ENCODE measurements at regions not wholly inside any gene's neighbourhood (a gene's known extent, or its start where the extent isn't known, plus 50 kb on each side); places are given as distances from the start of the nearest gene placed in this dataset.

DNA sequence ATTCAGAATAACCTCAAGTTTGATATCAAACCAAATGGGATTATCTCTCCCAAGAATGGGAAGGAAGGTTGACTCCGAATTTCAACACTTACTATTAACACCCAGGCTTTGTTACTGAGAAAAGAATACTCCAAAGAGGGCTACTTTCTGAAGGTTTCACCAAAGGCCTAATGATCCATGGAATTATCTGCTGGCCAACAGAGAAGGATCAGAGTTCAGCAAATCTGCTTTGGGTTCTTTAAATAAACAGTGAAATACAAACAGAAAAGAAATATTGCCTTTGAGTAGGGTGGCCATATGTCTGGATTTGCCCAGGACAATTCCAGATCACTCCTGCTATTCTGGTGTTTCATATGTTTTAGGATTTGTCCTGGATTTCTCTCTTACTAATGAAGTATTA, 564.5 kb upstream of the PSMD7 start:
- WGBS, 2 experiments (ENCODE audit: extremely low coverage in 2 of 2, insufficient read length in 1 of 2): no CpG with 5 or more reads among the region's 1 CpG
- no peaks in the 10 kb centered on the region for H3K27me3 ChIP-seq (ENCODE audit: control insufficient read depth, insufficient read depth, low read length)
- no peak overlapping the region for H3K9ac ChIP-seq (ENCODE audit: low read depth, low read length)
- H3K27ac ChIP-seq (ENCODE audit: insufficient read depth, low read length): no peak overlapping the region
- H2BK5ac ChIP-seq (ENCODE audit: low read depth, low read length, poor library complexity, severe bottlenecking): no peak overlapping the region
- H3K14ac ChIP-seq (replicated peaks; ENCODE audit: low read depth, low read length): no peak overlapping the region
- H3K79me1 ChIP-seq (ENCODE audit: low read depth in 1 of 2, low read length in 2 of 2): no peaks in the 10 kb centered on the region
- TF ChIP-seq RFX5 (IDR thresholded peaks at IDR 0.05; ENCODE audit: low read depth, low read length) (no peak), CEBPB (IDR thresholded peaks at IDR 0.05; ENCODE audit: low read depth, low read length) (no peak), RCOR1 (IDR thresholded peaks at IDR 0.05; ENCODE audit: insufficient replicate concordance, low read length) (no peak), NFE2L2 (IDR thresholded peaks at IDR 0.05; ENCODE audit: low read depth, low read length) (no peak), BHLHE40 (IDR thresholded peaks at IDR 0.05; ENCODE audit: low read depth, low read length) (no peak)
- ChIA-PET POLR2A (ENCODE audit: unreplicated experiment) (no interaction called here), CTCF (no interaction called here)
- in situ Hi-C loops (cut with MboI; ENCODE audit: low sequenced_read_pairs): no loop called here
- H2BK120ac ChIP-seq (ENCODE audit: low read depth, low read length): no peak overlapping the region
- H3K56ac ChIP-seq (ENCODE audit: extremely low read depth, insufficient read depth, low read length): no peak overlapping the region
- H3K36me3 ChIP-seq (ENCODE audit: control insufficient read depth, insufficient read depth, low read length): no peaks in the 10 kb centered on the region
- H3K4ac ChIP-seq (ENCODE audit: low read depth, low read length): no peak overlapping the region
- no peak overlapping the region for H2AFZ ChIP-seq (replicated peaks; ENCODE audit: low read length, poor library complexity)
- H3K18ac ChIP-seq (ENCODE audit: low read depth, low read length): no peak overlapping the region
- H3K23ac ChIP-seq (ENCODE audit: low read depth, low read length): no peak overlapping the region
- H3K4me2 ChIP-seq (ENCODE audit: low read depth, low read length): no peak overlapping the region
- intact Hi-C loops (cut with micrococcal nuclease): no loop called here
- dilution Hi-C loops (cut with HindIII; ENCODE audit: low sequenced_read_pairs, unreplicated experiment): no loop called here
- H2BK20ac ChIP-seq (ENCODE audit: low read depth, low read length): no peak overlapping the region
- DNase-seq (no peak), ATAC-seq (ENCODE audit: low read depth) (no peak)
- H4K91ac ChIP-seq (ENCODE audit: insufficient read depth, low read depth, low read length): no peak overlapping the region
- no TSS peak for BruUV-seq (replicated peaks)
- H2BK15ac ChIP-seq (ENCODE audit: low read depth, low read length): no peak overlapping the region
- H4K20me1 ChIP-seq (ENCODE audit: insufficient read depth, low read length): no peaks in the 10 kb centered on the region
- no peak overlapping the region for H4K8ac ChIP-seq (ENCODE audit: low read depth in 2 of 2, low read length in 2 of 2)
- H2AK5ac ChIP-seq (ENCODE audit: low read depth, low read length): no peak overlapping the region
- no peak overlapping the region for H2AK9ac ChIP-seq (replicated peaks; ENCODE audit: low read depth, low read length, poor library complexity)
- H4K5ac ChIP-seq (ENCODE audit: low read depth, low read length): no peak overlapping the region
- H3K9me1 ChIP-seq (ENCODE audit: insufficient read depth, low read length): no peaks in the 10 kb centered on the region
- H3K4me3 ChIP-seq (ENCODE audit: insufficient read depth, low read depth, low read length): no peak overlapping the region
- 0 out of 2 replicates have a peak, but pooled peaks cover 3% of the 10 kb centered on the region for H3K9me3 ChIP-seq (ENCODE audit: control insufficient read depth, insufficient read depth, low read length)
- no peaks in the 10 kb centered on the region for H3K4me1 ChIP-seq (ENCODE audit: control insufficient read depth, insufficient read depth, low read length)
